ENCODE measurements at regions not wholly inside any gene's neighbourhood (a gene's known extent, or its start where the extent isn't known, plus 50 kb on each side); places are given as distances from the start of the nearest gene placed in this dataset.

DNA sequence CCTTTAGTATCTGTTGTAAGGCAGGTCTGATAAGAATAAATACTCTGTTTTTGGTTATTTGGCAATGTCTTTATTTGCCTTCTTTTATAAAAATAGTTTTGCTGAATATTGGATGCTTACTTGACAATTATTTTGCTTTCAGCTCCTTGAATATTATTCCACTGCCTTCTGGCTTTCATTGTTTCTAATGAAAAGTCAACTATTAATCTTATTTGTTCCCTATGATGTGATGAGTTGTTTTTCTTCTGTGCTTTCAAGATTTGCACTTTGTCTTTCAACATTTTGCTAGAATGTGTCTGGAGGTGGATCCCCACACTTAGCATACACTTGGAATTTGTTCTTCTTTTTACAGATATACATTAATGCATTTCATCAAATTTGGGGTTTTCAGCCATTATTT, 203.8 kb upstream of the PTPRZ1 start:
- TF ChIP-seq, protein P1, sequence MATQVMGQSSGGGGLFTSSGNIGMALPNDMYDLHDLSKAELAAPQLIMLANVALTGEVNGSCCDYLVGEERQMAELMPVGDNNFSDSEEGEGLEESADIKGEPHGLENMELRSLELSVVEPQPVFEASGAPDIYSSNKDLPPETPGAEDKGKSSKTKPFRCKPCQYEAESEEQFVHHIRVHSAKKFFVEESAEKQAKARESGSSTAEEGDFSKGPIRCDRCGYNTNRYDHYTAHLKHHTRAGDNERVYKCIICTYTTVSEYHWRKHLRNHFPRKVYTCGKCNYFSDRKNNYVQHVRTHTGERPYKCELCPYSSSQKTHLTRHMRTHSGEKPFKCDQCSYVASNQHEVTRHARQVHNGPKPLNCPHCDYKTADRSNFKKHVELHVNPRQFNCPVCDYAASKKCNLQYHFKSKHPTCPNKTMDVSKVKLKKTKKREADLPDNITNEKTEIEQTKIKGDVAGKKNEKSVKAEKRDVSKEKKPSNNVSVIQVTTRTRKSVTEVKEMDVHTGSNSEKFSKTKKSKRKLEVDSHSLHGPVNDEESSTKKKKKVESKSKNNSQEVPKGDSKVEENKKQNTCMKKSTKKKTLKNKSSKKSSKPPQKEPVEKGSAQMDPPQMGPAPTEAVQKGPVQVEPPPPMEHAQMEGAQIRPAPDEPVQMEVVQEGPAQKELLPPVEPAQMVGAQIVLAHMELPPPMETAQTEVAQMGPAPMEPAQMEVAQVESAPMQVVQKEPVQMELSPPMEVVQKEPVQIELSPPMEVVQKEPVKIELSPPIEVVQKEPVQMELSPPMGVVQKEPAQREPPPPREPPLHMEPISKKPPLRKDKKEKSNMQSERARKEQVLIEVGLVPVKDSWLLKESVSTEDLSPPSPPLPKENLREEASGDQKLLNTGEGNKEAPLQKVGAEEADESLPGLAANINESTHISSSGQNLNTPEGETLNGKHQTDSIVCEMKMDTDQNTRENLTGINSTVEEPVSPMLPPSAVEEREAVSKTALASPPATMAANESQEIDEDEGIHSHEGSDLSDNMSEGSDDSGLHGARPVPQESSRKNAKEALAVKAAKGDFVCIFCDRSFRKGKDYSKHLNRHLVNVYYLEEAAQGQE (IDR thresholded peaks at IDR 0.05; ENCODE audit: low read depth): no peak
- no peak for TF ChIP-seq JUND (IDR thresholded peaks at IDR 0.05)
- TF ChIP-seq POLR2A (IDR thresholded peaks at IDR 0.05; ENCODE audit: borderline replicate concordance, extremely low read depth, insufficient read depth, insufficient read length): no peak
- TF ChIP-seq, protein P2, sequence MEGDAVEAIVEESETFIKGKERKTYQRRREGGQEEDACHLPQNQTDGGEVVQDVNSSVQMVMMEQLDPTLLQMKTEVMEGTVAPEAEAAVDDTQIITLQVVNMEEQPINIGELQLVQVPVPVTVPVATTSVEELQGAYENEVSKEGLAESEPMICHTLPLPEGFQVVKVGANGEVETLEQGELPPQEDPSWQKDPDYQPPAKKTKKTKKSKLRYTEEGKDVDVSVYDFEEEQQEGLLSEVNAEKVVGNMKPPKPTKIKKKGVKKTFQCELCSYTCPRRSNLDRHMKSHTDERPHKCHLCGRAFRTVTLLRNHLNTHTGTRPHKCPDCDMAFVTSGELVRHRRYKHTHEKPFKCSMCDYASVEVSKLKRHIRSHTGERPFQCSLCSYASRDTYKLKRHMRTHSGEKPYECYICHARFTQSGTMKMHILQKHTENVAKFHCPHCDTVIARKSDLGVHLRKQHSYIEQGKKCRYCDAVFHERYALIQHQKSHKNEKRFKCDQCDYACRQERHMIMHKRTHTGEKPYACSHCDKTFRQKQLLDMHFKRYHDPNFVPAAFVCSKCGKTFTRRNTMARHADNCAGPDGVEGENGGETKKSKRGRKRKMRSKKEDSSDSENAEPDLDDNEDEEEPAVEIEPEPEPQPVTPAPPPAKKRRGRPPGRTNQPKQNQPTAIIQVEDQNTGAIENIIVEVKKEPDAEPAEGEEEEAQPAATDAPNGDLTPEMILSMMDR (IDR thresholded peaks at IDR 0.05 in 2 of 3, conservative IDR thresholded peaks at IDR 0.05 in 1 of 3; ENCODE audit: borderline replicate concordance in 1 of 3, insufficient read depth in 1 of 3, low read depth in 2 of 3, low read length in 2 of 3): no peak
- no peak for TF ChIP-seq POLR2AphosphoS5 (IDR thresholded peaks at IDR 0.05; ENCODE audit: low read depth, low read length)
- TF ChIP-seq, protein P3, sequence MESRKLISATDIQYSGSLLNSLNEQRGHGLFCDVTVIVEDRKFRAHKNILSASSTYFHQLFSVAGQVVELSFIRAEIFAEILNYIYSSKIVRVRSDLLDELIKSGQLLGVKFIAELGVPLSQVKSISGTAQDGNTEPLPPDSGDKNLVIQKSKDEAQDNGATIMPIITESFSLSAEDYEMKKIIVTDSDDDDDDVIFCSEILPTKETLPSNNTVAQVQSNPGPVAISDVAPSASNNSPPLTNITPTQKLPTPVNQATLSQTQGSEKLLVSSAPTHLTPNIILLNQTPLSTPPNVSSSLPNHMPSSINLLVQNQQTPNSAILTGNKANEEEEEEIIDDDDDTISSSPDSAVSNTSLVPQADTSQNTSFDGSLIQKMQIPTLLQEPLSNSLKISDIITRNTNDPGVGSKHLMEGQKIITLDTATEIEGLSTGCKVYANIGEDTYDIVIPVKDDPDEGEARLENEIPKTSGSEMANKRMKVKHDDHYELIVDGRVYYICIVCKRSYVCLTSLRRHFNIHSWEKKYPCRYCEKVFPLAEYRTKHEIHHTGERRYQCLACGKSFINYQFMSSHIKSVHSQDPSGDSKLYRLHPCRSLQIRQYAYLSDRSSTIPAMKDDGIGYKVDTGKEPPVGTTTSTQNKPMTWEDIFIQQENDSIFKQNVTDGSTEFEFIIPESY (IDR thresholded peaks at IDR 0.05; ENCODE audit: extremely low read depth, insufficient replicate concordance, low read length): no peak
- TF ChIP-seq ELF1 (IDR thresholded peaks at IDR 0.05; ENCODE audit: borderline replicate concordance, low read depth): no peak
- no peak for TF ChIP-seq TCF7L2 (IDR thresholded peaks at IDR 0.05; ENCODE audit: borderline replicate concordance, extremely low read depth, insufficient read depth, insufficient read length)
- TF ChIP-seq, protein P4, sequence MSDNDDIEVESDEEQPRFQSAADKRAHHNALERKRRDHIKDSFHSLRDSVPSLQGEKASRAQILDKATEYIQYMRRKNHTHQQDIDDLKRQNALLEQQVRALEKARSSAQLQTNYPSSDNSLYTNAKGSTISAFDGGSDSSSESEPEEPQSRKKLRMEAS (IDR thresholded peaks at IDR 0.05): no peak
